ENCODE measurements at regions not wholly inside any gene's neighbourhood (a gene's known extent, or its start where the extent isn't known, plus 50 kb on each side); places are given as distances from the start of the nearest gene placed in this dataset.

GRCh38 chr13:110777251-110777820, 63.8 kb downstream of the ING1 start:
- no peak for TF ChIP-seq ISL1 (CRISPR knock-in tag; IDR thresholded peaks at IDR 0.05)
- no peak for TF ChIP-seq CSRNP3 (CRISPR knock-in tag; IDR thresholded peaks at IDR 0.05)
- no peak for TF ChIP-seq RARB (CRISPR knock-in tag; IDR thresholded peaks at IDR 0.05)
